MM.1S (cell line): ENCODE measurements at regions not wholly inside any gene's neighbourhood (a gene's known extent, or its start where the extent isn't known, plus 50 kb on each side); places are given as distances from the start of the nearest gene placed in this dataset.

Experiments used
- DNase-seq: peaks from one replicate; pipeline ENCODE4 v3.0.0-alpha.2; 2015
- H2AFZ ChIP-seq: fragments of 300-600 bp; sonication (generic); 2 replicates; pipeline ENCODE4 v1.6.0; 2016; ENCODE audit warnings: antibody characterized with exemption, low read length
- H3F3A ChIP-seq: fragments of 300-600 bp; sonication (generic); 2 replicates; pipeline ENCODE4 v1.6.1; 2016; ENCODE audit warnings: mild to moderate bottlenecking, antibody characterized with exemption, low read length, moderate library complexity, mixed read lengths; ENCODE audit not compliant: insufficient read depth
- H3K27ac ChIP-seq: fragments of 300-600 bp; sonication (generic); 2 replicates; pipeline ENCODE4 v1.5.1; 2016; ENCODE audit warnings: mild to moderate bottlenecking, low read length
- H3K27me3 ChIP-seq: fragments of 300-600 bp; sonication (generic); replicated peaks from 2 replicates; pipeline ENCODE4 v1.6.0; 2016; ENCODE audit warnings: low read length; ENCODE audit not compliant: insufficient read depth
- H3K36me3 ChIP-seq: fragments of 300-600 bp; sonication (generic); replicated peaks from 2 replicates; pipeline ENCODE4 v1.6.1; 2016; ENCODE audit warnings: mild to moderate bottlenecking, low read length, mixed read lengths; ENCODE audit not compliant: insufficient read depth
- H3K4me1 ChIP-seq: fragments of 300-600 bp; sonication (generic); 2 replicates; pipeline ENCODE4 v1.6.1; 2016; ENCODE audit warnings: low read length, mixed read lengths
- H3K4me2 ChIP-seq: fragments of 300-600 bp; sonication (generic); 2 replicates; pipeline ENCODE4 v1.6.0; 2016; ENCODE audit warnings: low read depth, low read length
- H3K4me3 ChIP-seq: fragments of 300-600 bp; sonication (generic); 2 replicates; pipeline ENCODE4 v1.5.1; 2016; ENCODE audit warnings: low read length, mixed read lengths
- H3K79me2 ChIP-seq: fragments of 300-600 bp; sonication (generic); 2 replicates; pipeline ENCODE4 v1.6.1; 2016; ENCODE audit warnings: mixed run types, low read length, mixed read lengths
- H3K9ac ChIP-seq: fragments of 300-600 bp; sonication (generic); 2 replicates; pipeline ENCODE4 v1.6.1; 2016; ENCODE audit warnings: low read length, mixed read lengths
- H3K9me2 ChIP-seq: fragments of 300-600 bp; sonication (generic); replicated peaks from 2 replicates; pipeline ENCODE4 v1.6.1; 2016; ENCODE audit warnings: mild to moderate bottlenecking, low read length, mixed read lengths; ENCODE audit not compliant: insufficient read depth
- H3K9me3 ChIP-seq: fragments of 300-600 bp; sonication (generic); replicated peaks from 2 replicates; pipeline ENCODE4 v1.6.1; 2016; ENCODE audit warnings: mild to moderate bottlenecking, low read length, mixed read lengths; ENCODE audit not compliant: insufficient read depth
- H4K20me1 ChIP-seq: fragments of 300-600 bp; sonication (generic); 2 replicates; pipeline ENCODE4 v1.6.1; 2016; ENCODE audit warnings: mild to moderate bottlenecking, low read length, moderate library complexity, mixed read lengths; ENCODE audit not compliant: insufficient read depth
- EZH2 ChIP-seq: fragments of 300-600 bp; sonication (generic); optimal IDR thresholded peaks from 2 replicates; pipeline ENCODE3; 2017; ENCODE audit warnings: low read depth, mild to moderate bottlenecking, antibody characterized with exemption, low read length, mixed read lengths
- EZH2phosphoT487 ChIP-seq: fragments of 300-600 bp; sonication (generic); IDR thresholded peaks from 2 replicates; pipeline ENCODE4 v1.6.1; 2018; ENCODE audit warnings: antibody characterized with exemption, low read length
- TF ChIP-seq, protein P1 (sequence below): fragments of 300-600 bp; sonication (generic); IDR thresholded peaks from 2 replicates; pipeline ENCODE4 v1.5.1; 2016; ENCODE audit warnings: antibody characterized with exemption, low read length, mixed read lengths

GRCh38 chr3:10582733-10583132, 77.3 kb upstream of the ATP2B2 start:
- Histone ChIP-seq H3F3A (no peaks in the 10 kb centered on the region), H3K4me2 (no peak overlapping the region), H3K4me3 (no peak overlapping the region), H3K4me1 (no peaks in the 10 kb centered on the region), H2AFZ (no peak overlapping the region), H3K79me2 (no peaks in the 10 kb centered on the region), H3K9ac (no peak overlapping the region), H3K36me3 (no peaks in the 10 kb centered on the region), H3K27ac (no peak overlapping the region), H3K27me3 (peaks cover 54% of the 10 kb centered on the region), H4K20me1 (no peaks in the 10 kb centered on the region), H3K9me3 (no peaks in the 10 kb centered on the region), H3K9me2 (no peaks in the 10 kb centered on the region)
- no peak for TF ChIP-seq EZH2
- no peak for TF ChIP-seq EZH2phosphoT487
- TF ChIP-seq, protein P1, sequence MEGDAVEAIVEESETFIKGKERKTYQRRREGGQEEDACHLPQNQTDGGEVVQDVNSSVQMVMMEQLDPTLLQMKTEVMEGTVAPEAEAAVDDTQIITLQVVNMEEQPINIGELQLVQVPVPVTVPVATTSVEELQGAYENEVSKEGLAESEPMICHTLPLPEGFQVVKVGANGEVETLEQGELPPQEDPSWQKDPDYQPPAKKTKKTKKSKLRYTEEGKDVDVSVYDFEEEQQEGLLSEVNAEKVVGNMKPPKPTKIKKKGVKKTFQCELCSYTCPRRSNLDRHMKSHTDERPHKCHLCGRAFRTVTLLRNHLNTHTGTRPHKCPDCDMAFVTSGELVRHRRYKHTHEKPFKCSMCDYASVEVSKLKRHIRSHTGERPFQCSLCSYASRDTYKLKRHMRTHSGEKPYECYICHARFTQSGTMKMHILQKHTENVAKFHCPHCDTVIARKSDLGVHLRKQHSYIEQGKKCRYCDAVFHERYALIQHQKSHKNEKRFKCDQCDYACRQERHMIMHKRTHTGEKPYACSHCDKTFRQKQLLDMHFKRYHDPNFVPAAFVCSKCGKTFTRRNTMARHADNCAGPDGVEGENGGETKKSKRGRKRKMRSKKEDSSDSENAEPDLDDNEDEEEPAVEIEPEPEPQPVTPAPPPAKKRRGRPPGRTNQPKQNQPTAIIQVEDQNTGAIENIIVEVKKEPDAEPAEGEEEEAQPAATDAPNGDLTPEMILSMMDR: no peak
- DNase-seq: no peak

- no peaks in the 10 kb centered on the region for H3F3A ChIP-seq
- H3K4me3 ChIP-seq: no peak overlapping the region
- H3K4me2 ChIP-seq: no peak overlapping the region
- H3K9me3 ChIP-seq: no peaks in the 10 kb centered on the region
- H3K27me3 ChIP-seq: peaks cover 67% of the 10 kb centered on the region
- TF ChIP-seq, protein P1: no peak
- TF ChIP-seq EZH2phosphoT487 (no peak), EZH2 (no peak)
- H3K9me2 ChIP-seq: no peaks in the 10 kb centered on the region
- no peaks in the 10 kb centered on the region for H3K4me1 ChIP-seq
- no peaks in the 10 kb centered on the region for H3K36me3 ChIP-seq
- no peak overlapping the region for H3K9ac ChIP-seq
- DNase-seq: no peak
- no peaks in the 10 kb centered on the region for H3K79me2 ChIP-seq
- H2AFZ ChIP-seq: no peak overlapping the region
- H3K27ac ChIP-seq: no peak overlapping the region
- H4K20me1 ChIP-seq: no peaks in the 10 kb centered on the region
These were observed 78.7 kb upstream of the ATP2B2 start for GRCh38 chr3:10583798-10584708.

DNA sequence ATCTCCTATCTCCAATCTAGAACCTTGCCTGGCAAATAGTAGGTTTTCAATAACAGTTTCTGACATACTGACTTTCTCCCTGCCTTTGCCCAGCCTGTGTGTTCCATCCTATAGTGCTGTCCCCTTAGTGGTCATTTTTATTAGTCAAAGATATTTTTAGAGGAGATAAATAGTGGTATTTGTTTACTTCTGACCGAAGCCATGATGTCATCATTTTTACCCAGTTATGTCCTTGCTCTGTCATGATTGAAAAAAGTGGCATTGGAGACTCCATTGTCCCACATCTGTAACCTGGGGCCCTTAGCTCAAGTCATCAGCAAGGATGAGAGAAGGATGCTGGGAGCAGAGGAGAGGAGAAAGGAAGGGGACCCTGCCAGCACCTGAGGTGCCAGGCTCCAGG, 80.6 kb upstream of the ATP2B2 start:
- H3K4me1 ChIP-seq: no peaks in the 10 kb centered on the region
- no peaks in the 10 kb centered on the region for H3K9me2 ChIP-seq
- no peak overlapping the region for H2AFZ ChIP-seq
- H3K9me3 ChIP-seq: no peaks in the 10 kb centered on the region
- H3K27ac ChIP-seq: no peak overlapping the region
- no peak overlapping the region for H3K4me3 ChIP-seq
- H3K27me3 ChIP-seq: peaks cover 73% of the 10 kb centered on the region
- no peak overlapping the region for H3K4me2 ChIP-seq
- no peaks in the 10 kb centered on the region for H3F3A ChIP-seq
- H4K20me1 ChIP-seq: no peaks in the 10 kb centered on the region
- DNase-seq: no peak
- H3K79me2 ChIP-seq: no peaks in the 10 kb centered on the region
- no peak overlapping the region for H3K9ac ChIP-seq
- TF ChIP-seq EZH2phosphoT487: no peak
- TF ChIP-seq EZH2: no peak
- TF ChIP-seq, protein P1: no peak
- H3K36me3 ChIP-seq: no peaks in the 10 kb centered on the region
